ENCODE measurements at regions not wholly inside any gene's neighbourhood (a gene's known extent, or its start where the extent isn't known, plus 50 kb on each side); places are given as distances from the start of the nearest gene placed in this dataset.

DNA sequence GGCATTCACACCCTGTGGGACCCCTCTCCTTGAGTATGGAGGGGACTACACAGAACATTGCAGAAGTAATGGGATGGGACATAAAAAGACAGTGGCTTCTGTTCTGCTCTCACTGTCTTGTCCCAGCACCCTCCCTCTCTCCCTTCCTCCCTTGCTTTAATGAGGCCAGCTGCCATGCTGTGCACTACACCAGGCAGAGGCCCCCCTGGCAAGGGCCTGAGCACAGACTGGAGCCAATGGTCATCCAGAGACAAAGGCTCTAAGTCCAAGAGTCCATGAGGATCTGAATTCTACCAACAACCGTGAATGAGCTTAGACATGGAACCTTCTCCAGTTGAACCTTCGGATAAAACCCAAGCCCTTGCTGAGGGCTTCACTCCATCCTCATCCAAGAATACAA lies 263.0 kb downstream of the NDUFA10 start:
- Histone ChIP-seq H3K27ac (ENCODE audit: low read depth, low read length, poor library complexity, severe bottlenecking) (no peak overlapping the region), H3K9me3 (ENCODE audit: low read length) (no peaks in the 10 kb centered on the region), H3K36me3 (ENCODE audit: insufficient read depth, low read length) (no peaks in the 10 kb centered on the region), H3F3A (ENCODE audit: insufficient read depth, low read length) (no peaks in the 10 kb centered on the region), H3K9ac (ENCODE audit: low read length) (no peak overlapping the region), H3K79me2 (ENCODE audit: insufficient read depth, low read length) (no peaks in the 10 kb centered on the region), H3K4me3 (ENCODE audit: low read depth, low read length, poor library complexity, severe bottlenecking) (no peak overlapping the region), H4K20me1 (ENCODE audit: insufficient read depth, low read length) (no peaks in the 10 kb centered on the region), H2AFZ (ENCODE audit: low read length) (no peak overlapping the region), H3K4me2 (ENCODE audit: low read length) (no peak overlapping the region), H3K4me1 (ENCODE audit: insufficient read depth, low read length, severe bottlenecking) (no peaks in the 10 kb centered on the region), H3K9me2 (ENCODE audit: low read depth, low read length) (no peaks in the 10 kb centered on the region), H3K27me3 (ENCODE audit: insufficient read depth, low read length) (no peaks in the 10 kb centered on the region; the same call in 1 of the 2 replicates)
- TF ChIP-seq EZH2 (IDR thresholded peaks at IDR 0.05; ENCODE audit: borderline replicate concordance, low read length): no peak
- TF ChIP-seq, protein P1, sequence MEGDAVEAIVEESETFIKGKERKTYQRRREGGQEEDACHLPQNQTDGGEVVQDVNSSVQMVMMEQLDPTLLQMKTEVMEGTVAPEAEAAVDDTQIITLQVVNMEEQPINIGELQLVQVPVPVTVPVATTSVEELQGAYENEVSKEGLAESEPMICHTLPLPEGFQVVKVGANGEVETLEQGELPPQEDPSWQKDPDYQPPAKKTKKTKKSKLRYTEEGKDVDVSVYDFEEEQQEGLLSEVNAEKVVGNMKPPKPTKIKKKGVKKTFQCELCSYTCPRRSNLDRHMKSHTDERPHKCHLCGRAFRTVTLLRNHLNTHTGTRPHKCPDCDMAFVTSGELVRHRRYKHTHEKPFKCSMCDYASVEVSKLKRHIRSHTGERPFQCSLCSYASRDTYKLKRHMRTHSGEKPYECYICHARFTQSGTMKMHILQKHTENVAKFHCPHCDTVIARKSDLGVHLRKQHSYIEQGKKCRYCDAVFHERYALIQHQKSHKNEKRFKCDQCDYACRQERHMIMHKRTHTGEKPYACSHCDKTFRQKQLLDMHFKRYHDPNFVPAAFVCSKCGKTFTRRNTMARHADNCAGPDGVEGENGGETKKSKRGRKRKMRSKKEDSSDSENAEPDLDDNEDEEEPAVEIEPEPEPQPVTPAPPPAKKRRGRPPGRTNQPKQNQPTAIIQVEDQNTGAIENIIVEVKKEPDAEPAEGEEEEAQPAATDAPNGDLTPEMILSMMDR (IDR thresholded peaks at IDR 0.05; ENCODE audit: low read length): no peak

DNA sequence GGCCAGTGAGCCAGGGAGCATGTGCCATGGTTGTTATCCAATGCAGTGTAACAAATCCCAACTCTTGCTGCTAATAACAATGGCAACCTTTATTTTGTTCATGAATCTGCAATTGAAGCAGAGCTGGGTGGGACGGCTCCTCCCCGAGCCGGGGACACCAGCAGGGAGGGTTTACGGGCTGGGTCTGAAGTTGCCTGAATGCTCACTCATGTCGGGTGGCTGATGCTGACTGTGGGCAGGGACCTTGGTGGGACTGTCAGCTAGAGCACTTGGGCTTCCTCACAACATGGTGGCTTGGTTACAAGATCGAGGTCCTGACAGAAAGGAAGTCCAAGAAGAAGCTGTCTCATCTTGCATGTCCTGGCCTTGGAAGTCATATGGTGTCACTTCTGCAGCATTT lies 264.5 kb downstream of the NDUFA10 start:
- Histone ChIP-seq H4K20me1 (ENCODE audit: insufficient read depth, low read length) (no peaks in the 10 kb centered on the region), H3F3A (ENCODE audit: insufficient read depth, low read length) (no peaks in the 10 kb centered on the region), H3K36me3 (ENCODE audit: insufficient read depth, low read length) (no peaks in the 10 kb centered on the region), H3K9ac (ENCODE audit: low read length) (no peak overlapping the region), H3K4me2 (ENCODE audit: low read length) (no peak overlapping the region), H3K9me3 (ENCODE audit: low read length) (no peaks in the 10 kb centered on the region), H3K27ac (ENCODE audit: low read depth, low read length, poor library complexity, severe bottlenecking) (no peak overlapping the region), H3K4me3 (ENCODE audit: low read depth, low read length, poor library complexity, severe bottlenecking) (no peak overlapping the region), H3K4me1 (ENCODE audit: insufficient read depth, low read length, severe bottlenecking) (no peaks in the 10 kb centered on the region), H3K27me3 (ENCODE audit: insufficient read depth, low read length) (no peaks in the 10 kb centered on the region; the same call in 1 of the 2 replicates), H3K9me2 (ENCODE audit: low read depth, low read length) (no peaks in the 10 kb centered on the region), H2AFZ (ENCODE audit: low read length) (no peak overlapping the region), H3K79me2 (ENCODE audit: insufficient read depth, low read length) (no peaks in the 10 kb centered on the region)
- TF ChIP-seq EZH2 (IDR thresholded peaks at IDR 0.05; ENCODE audit: borderline replicate concordance, low read length): no peak
- TF ChIP-seq, protein P1 (IDR thresholded peaks at IDR 0.05; ENCODE audit: low read length): no peak

DNA sequence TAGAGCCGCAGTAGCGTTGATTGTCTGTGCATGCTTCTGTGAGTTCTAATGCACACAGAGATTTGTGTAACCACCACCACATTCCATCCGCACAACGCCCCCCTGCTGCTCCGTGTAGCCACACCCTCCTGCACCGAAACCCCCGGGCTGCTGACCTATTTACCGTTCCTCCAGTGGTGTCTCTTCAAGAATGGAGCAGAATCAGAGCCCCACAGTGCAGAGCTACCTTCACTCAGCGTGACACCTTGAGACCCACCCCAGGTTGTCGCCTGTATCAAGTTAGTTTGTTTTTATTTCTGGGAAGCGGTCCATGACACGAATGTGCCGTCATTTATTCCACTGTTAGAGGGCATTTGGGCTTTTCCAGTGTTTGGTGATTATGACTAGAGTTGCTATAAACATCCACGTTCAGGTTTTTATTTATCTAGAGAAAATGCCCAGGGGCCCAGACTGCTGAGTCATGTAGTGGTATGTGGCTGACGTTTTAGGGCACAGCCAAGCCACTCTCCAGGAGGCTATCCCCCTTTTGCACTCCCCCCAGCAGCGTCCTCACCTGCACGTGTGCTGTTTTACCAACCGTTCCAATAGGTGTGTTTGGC lies 266.8 kb downstream of the NDUFA10 start:
- Histone ChIP-seq H3K9me2 (ENCODE audit: low read depth, low read length) (no peaks in the 10 kb centered on the region), H4K20me1 (ENCODE audit: insufficient read depth, low read length) (no peaks in the 10 kb centered on the region), H3K79me2 (ENCODE audit: insufficient read depth, low read length) (no peaks in the 10 kb centered on the region), H3K27ac (ENCODE audit: low read depth, low read length, poor library complexity, severe bottlenecking) (no peak overlapping the region), H2AFZ (ENCODE audit: low read length) (no peak overlapping the region), H3K4me2 (ENCODE audit: low read length) (no peak overlapping the region), H3K4me3 (ENCODE audit: low read depth, low read length, poor library complexity, severe bottlenecking) (no peak overlapping the region), H3K9ac (ENCODE audit: low read length) (no peak overlapping the region), H3K36me3 (ENCODE audit: insufficient read depth, low read length) (no peaks in the 10 kb centered on the region), H3K4me1 (ENCODE audit: insufficient read depth, low read length, severe bottlenecking) (no peaks in the 10 kb centered on the region), H3F3A (ENCODE audit: insufficient read depth, low read length) (no peaks in the 10 kb centered on the region), H3K27me3 (ENCODE audit: insufficient read depth, low read length) (no peaks in the 10 kb centered on the region; the same call in 1 of the 2 replicates), H3K9me3 (ENCODE audit: low read length) (no peaks in the 10 kb centered on the region)
- TF ChIP-seq EZH2 (IDR thresholded peaks at IDR 0.05; ENCODE audit: borderline replicate concordance, low read length): no peak
- TF ChIP-seq, protein P1 (IDR thresholded peaks at IDR 0.05; ENCODE audit: low read length): no peak

All from OCI-LY1 (cell line).